ENCODE measurements at regions not wholly inside any gene's neighbourhood (a gene's known extent, or its start where the extent isn't known, plus 50 kb on each side); places are given as distances from the start of the nearest gene placed in this dataset.
"Not testable (repeated sequence)": the region's sequence is repeated elsewhere in the genome, so short reads cannot be mapped to it uniquely, and the experiment has no call there.

DNA sequence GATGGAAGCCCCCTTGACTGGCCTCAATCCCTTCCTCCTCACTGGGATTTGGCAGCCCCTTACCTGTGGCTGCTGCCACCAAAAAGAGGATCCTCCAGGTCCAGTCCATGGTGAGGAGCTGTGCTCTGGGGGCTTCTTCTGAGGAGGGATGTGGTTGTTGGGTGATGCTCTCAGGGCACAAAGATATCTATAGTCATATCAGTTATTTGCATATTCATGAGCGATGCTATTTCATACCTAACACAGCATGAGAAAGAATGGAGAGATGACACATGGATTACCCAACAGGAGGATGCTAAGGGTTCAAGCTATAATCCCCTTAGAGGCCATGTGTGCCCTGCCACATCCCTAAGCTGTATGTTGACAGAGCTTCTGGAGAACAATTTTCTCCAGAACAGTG is 141.7 kb downstream of the POTEB start:
- not testable (repeated sequence) for H3K36me3 Mint-ChIP-seq (ENCODE audit: insufficient read depth in 2 of 2); H3K27ac Mint-ChIP-seq; H3K4me3 Mint-ChIP-seq; H3K9me3 Mint-ChIP-seq; DNase-seq; H3K4me1 Mint-ChIP-seq (ENCODE audit: low read depth); H3K27me3 Mint-ChIP-seq (ENCODE audit: low read depth)
- peak; percentile 47 to 69 for ATAC-seq (replicated peaks in 1 of 2)

DNA sequence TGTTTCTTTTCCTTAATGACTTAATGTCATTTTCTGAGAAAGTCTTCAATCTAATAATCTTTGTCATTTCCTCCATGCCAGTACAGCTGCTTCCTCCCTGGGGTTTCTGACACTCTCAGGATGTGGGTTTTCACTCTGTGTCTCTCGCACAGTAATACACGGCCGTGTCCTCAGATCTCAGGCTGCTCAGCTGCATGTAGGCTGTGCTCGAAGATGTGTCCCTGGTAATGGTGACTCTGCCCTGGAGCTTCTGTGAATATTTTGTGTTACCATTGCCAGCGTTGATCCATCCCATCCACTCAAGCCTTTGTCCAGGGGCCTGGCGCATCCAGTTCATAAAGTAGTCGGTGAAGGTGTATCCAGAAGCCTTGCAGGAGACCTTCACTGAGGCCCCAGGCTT is 142.2 kb downstream of the POTEB start:
- H3K4me1 Mint-ChIP-seq (ENCODE audit: low read depth); H3K27ac Mint-ChIP-seq; H3K36me3 Mint-ChIP-seq (ENCODE audit: insufficient read depth in 2 of 2); ATAC-seq (replicated peaks in 1 of 2); DNase-seq; H3K9me3 Mint-ChIP-seq; H3K4me3 Mint-ChIP-seq; H3K27me3 Mint-ChIP-seq (ENCODE audit: low read depth): not testable (repeated sequence)

DNA sequence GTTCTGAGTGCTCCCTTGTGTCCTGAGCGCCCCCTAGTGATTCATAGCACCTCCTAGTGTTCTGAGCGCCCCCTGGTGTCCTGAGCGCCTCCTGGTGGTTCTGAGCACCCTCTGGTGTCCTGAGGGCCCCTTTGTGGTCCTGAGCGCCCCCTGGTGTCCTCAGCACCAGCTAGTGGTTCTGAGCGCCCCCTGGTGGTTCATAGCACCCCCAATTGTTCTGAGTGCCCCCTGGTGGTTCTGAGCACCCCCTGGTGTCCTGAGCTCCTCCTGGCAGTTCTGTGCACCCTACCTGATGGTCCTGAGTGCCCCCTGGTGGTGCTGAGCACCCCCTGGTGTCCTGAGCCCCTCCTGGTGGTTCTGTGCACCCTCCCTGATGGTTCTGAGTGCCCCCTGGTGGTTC is 146.0 kb downstream of the POTEB start:
- H3K27ac Mint-ChIP-seq; H3K4me1 Mint-ChIP-seq (ENCODE audit: low read depth); H3K36me3 Mint-ChIP-seq (ENCODE audit: insufficient read depth in 2 of 2); DNase-seq; H3K4me3 Mint-ChIP-seq; H3K27me3 Mint-ChIP-seq (ENCODE audit: low read depth); H3K9me3 Mint-ChIP-seq: not testable (repeated sequence)
- ATAC-seq (replicated peaks in 1 of 2), result peak; percentile 49 to 52

DNA sequence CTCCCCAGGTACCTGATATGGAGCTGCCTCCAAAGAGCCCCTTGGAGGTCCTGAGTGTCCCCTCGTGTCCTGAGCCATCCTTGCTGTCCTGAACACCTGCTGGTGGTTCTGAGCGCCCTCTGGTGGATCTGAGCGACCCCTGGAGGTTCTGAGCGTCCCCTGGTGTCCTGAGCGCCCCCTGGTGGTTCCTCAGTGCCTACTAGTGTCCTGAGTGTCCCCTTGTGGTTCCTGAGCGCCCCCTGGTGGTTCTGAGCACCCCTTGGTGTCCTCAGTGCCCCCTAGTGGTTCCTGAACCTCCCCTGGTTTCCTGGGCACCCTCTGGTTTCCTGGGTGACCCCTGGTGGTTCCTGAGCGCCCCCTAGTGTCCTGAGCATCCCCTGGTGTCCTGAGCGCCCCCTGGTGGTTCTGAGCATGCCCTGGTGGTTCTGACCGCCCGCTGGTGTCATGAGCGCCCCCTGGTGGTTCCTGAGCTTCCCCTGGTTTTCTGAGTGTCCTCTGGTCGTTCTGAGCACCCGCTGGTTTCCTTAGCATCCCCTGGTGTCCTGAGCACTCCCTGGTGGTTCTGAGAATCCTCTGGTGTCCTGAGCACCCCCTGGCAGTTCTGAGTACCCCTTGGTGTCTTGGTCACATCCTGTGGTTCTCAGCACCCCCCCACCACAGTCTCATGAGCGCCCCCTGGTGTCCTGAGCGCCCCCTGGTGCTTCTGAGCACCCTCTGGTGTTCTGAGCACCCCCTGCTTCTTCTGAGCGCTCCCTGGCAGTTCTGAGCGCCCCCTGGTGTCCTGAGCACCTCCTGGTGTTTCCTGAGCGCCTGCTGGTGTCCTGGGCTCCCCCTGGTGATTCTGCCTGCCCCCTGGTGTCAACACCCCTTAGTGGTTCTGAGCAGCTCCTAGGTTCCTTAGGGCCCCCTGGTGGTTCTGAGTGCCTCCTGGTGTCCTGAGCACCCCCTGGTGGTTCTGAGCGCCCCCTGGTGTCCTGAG is 146.8 kb downstream of the POTEB start:
- ATAC-seq (replicated peaks in 1 of 2), result peak; percentile 75 to 79
- H3K27ac Mint-ChIP-seq; H3K27me3 Mint-ChIP-seq (ENCODE audit: low read depth); H3K4me3 Mint-ChIP-seq; H3K4me1 Mint-ChIP-seq (ENCODE audit: low read depth); DNase-seq; H3K9me3 Mint-ChIP-seq; H3K36me3 Mint-ChIP-seq (ENCODE audit: insufficient read depth in 2 of 2): not testable (repeated sequence)

DNA sequence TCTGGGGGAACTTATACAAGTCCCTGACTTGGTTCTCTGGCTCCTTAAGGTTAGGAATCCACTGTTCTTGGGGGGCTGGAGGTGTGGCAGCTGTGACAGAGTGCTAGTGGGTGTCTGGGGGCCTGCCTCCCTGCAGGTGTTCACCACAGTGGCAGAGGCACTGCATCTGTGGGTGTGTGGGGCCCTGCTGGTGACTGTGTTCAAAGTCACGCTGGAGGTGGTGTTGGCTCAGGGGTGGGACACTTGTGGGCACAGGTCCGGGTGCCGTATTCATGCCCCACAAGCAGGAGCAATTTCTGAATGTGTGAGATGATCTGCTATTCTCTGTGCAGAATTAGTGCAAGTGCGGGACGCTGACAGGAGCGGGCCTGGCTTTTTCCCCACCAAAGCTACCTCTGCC is 152.5 kb downstream of the POTEB start:
- H3K4me3 Mint-ChIP-seq; H3K4me1 Mint-ChIP-seq (ENCODE audit: low read depth); H3K27me3 Mint-ChIP-seq (ENCODE audit: low read depth); H3K36me3 Mint-ChIP-seq (ENCODE audit: insufficient read depth in 2 of 2); DNase-seq; H3K27ac Mint-ChIP-seq; H3K9me3 Mint-ChIP-seq: not testable (repeated sequence)
- ATAC-seq (replicated peaks in 1 of 2), result peak; percentile 50 to 69

DNA sequence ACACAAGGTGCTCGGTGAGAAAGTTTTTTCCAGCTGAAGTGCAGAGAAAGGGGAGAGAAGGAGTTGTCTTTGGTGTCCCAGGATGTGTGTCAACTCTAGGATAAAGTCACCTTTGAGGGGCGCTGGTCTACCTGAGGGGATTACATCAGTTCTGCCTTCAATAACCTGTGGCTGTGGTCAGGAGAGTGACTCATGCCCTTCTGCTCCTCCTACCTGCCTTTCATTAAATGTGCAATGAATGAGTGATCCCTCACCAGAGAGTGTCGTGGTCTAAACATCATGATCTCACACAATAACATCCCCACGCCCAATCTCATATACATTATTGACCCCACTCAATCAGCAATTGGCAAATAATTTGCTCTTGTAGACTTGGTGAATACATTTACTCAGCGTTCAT is 156.4 kb downstream of the POTEB start:
- H3K36me3 Mint-ChIP-seq (ENCODE audit: insufficient read depth in 2 of 2); H3K27ac Mint-ChIP-seq; H3K4me1 Mint-ChIP-seq (ENCODE audit: low read depth); H3K27me3 Mint-ChIP-seq (ENCODE audit: low read depth); H3K9me3 Mint-ChIP-seq; DNase-seq; H3K4me3 Mint-ChIP-seq: not testable (repeated sequence)
- peak; percentile 66 for ATAC-seq (replicated peaks in 1 of 2)

DNA sequence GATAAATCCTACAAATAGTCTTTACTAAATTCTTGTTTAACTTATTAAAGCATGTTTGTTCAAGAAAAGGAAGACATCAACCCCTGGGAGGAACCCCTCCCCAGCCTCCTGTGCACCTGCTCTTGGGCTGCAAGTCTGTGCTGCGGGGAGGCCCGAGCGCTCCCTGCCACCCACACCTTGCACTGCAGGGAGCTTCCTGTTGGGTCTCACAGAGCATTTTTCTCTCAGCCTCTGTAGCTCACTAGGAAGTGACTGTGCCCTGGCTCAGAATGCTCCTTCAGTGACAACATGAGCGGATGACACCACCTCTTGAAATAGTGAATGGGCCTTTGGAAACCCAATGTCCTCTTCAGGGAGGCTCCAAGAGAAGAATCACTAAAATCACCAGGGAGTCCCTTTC is 158.8 kb downstream of the POTEB start:
- H3K36me3 Mint-ChIP-seq (ENCODE audit: insufficient read depth in 2 of 2); H3K4me3 Mint-ChIP-seq; DNase-seq; H3K27ac Mint-ChIP-seq; H3K9me3 Mint-ChIP-seq; H3K27me3 Mint-ChIP-seq (ENCODE audit: low read depth); H3K4me1 Mint-ChIP-seq (ENCODE audit: low read depth): not testable (repeated sequence)
- ATAC-seq (replicated peaks in 1 of 2), result peak; percentile 80 to 82

DNA sequence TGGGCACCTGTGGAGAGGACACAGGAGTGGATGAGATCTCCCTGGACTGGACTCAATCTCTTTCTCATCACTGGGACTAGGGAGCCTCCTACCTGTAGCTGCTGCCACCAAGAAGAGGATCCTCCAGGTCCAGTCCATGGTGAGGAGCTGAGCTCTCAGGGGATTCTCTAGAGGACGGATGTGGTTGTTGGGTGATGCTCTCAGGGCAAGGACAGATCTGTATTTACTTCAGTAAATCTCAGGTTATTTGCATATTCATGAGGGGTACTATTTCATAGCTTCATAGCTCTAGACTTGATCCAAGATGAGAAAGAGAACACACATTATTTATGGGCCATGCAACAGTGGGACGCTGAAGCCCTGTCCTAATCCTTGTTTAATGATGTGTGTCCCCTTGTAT is 159.4 kb downstream of the POTEB start:
- not testable (repeated sequence) for H3K27ac Mint-ChIP-seq; DNase-seq; H3K36me3 Mint-ChIP-seq (ENCODE audit: insufficient read depth in 2 of 2); H3K4me3 Mint-ChIP-seq; H3K4me1 Mint-ChIP-seq (ENCODE audit: low read depth); H3K27me3 Mint-ChIP-seq (ENCODE audit: low read depth); H3K9me3 Mint-ChIP-seq
- ATAC-seq (replicated peaks in 1 of 2), result peak; percentile 66 to 72

DNA sequence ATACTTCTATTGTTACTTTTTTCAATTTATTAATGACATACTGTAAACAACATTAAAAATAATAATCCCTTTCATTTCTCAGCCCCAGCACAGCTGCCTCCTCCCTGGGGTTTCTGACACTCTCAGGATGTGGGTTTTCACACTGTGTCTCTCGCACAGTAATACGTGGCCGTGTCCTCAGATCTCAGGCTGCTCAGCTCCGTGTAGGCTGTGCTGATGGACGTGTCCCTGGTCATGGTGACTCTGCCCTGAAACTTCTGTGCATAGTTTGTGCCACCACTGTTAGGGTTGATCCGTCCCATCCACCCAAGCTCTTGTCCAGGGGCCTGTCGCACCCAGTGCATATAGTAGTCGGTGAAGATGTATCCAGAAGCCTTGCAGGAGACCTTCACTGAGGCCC is 159.9 kb downstream of the POTEB start:
- H3K4me1 Mint-ChIP-seq (ENCODE audit: low read depth); H3K27ac Mint-ChIP-seq; H3K27me3 Mint-ChIP-seq (ENCODE audit: low read depth); H3K9me3 Mint-ChIP-seq; H3K4me3 Mint-ChIP-seq; DNase-seq; H3K36me3 Mint-ChIP-seq (ENCODE audit: insufficient read depth in 2 of 2): not testable (repeated sequence)
- ATAC-seq (replicated peaks in 1 of 2), result peak; percentile 68 to 69

DNA sequence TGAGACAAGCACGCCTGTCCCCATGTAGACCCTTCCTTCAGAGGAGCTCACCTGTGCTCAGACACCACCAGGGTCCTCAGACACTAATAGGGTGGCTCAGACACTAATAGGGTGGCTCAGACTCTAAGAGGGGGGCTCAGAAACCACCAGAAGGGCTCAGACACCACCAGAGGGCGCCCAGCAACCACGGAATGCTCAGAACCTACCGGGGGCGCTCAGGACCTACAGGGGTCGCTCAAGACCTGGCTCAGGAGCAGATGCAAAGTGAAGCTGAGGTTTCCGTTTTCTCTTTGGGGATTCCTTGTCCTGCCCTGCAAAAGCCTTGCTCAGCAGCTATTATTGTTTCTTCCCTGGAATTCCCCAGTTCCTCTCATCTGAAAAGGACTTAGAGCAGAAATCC is 172.1 kb downstream of the POTEB start:
- H3K4me1 Mint-ChIP-seq (ENCODE audit: low read depth); H3K36me3 Mint-ChIP-seq (ENCODE audit: insufficient read depth in 2 of 2); H3K9me3 Mint-ChIP-seq; H3K4me3 Mint-ChIP-seq; H3K27ac Mint-ChIP-seq; DNase-seq; H3K27me3 Mint-ChIP-seq (ENCODE audit: low read depth): not testable (repeated sequence)
- peak; percentile 100 for ATAC-seq (replicated peaks in 1 of 2)

DNA sequence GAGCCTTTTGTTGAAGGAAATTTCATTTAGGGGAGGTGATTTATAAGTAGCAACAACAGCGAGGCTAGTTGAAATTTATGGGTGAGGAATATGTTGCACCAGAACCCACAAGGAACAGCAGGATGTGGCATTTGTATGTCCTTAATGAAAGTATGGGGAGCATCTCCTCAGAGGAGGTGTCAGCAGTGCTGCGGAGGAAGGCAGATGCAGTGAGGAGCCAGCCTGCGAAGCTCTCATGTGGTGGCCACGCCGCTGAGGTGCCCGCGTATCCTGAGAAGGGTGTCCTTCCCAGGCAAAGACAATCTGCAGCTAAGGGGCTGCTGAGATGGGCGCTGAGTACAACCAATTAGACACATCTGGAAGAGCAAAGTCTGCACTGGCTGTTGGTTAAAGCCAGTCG is 178.9 kb downstream of the POTEB start:
- not testable (repeated sequence) for H3K4me1 Mint-ChIP-seq (ENCODE audit: low read depth); H3K27me3 Mint-ChIP-seq (ENCODE audit: low read depth); ATAC-seq (replicated peaks in 1 of 2); H3K9me3 Mint-ChIP-seq; H3K4me3 Mint-ChIP-seq; H3K27ac Mint-ChIP-seq; H3K36me3 Mint-ChIP-seq (ENCODE audit: insufficient read depth in 2 of 2); DNase-seq

DNA sequence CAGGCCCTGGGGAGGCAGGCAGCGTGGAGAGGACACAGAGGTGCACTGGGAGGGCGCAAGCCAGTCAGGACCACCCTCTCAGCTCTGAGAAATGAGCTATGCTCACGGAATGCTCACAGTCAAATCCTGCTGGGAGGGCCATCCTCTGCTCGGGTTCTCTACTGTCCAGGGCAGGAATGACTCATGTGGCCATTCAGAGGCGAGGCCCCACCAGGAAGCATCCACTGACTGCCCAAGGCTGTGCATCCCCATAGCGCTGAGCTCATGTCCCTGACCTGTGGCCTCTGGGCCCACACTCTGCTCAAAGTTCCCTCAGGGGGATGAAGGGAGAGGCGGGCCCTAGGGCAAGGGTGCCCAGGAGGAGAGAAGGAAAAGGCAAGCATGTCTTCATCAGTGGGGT is 182.4 kb downstream of the POTEB start:
- not testable (repeated sequence) for H3K27me3 Mint-ChIP-seq (ENCODE audit: low read depth); H3K4me3 Mint-ChIP-seq; DNase-seq; H3K36me3 Mint-ChIP-seq (ENCODE audit: insufficient read depth in 2 of 2); H3K27ac Mint-ChIP-seq; H3K4me1 Mint-ChIP-seq (ENCODE audit: low read depth); H3K9me3 Mint-ChIP-seq; ATAC-seq (replicated peaks in 1 of 2)

DNA sequence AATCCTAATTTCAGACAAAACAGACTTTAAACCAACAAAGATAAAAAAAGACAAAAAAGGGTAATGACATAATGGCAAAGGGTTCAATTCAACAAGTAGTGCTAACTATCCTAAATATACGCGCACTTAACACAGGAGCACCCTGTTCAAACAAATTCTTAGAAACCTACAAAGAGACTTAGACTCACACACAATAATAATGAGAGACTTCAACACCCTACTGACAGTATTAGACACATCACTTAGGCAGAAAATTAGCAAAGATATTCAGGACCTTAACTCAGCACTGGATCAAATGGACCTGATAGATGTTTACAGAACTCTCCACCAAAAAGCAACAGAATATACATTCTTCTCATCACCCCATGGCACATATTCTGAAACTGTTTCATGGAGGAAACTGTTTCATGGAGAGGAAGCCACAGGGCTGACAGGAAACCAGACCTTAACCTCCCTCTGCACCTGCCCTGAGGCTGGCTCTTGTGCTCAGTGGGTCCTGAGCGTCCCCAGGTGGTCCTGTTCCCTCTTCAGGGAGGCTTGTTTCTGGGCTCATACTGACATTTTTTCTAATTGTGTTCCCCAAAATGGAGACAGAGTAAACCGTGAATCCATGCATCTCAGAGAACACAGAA is 184.9 kb downstream of the POTEB start:
- H3K4me1 Mint-ChIP-seq (ENCODE audit: low read depth); H3K4me3 Mint-ChIP-seq; H3K27me3 Mint-ChIP-seq (ENCODE audit: low read depth); DNase-seq; H3K9me3 Mint-ChIP-seq; H3K36me3 Mint-ChIP-seq (ENCODE audit: insufficient read depth in 2 of 2); H3K27ac Mint-ChIP-seq: not testable (repeated sequence)
- ATAC-seq (replicated peaks in 1 of 2), result peak; percentile 47 to 50

All from activated T-cell treated with anti-CD3 and anti-CD28 coated beads, Interleukin-2, amount 50 U/mL, for 72 hours (primary cell).